ENCODE measurements at regions not wholly inside any gene's neighbourhood (a gene's known extent, or its start where the extent isn't known, plus 50 kb on each side); places are given as distances from the start of the nearest gene placed in this dataset.

DNA sequence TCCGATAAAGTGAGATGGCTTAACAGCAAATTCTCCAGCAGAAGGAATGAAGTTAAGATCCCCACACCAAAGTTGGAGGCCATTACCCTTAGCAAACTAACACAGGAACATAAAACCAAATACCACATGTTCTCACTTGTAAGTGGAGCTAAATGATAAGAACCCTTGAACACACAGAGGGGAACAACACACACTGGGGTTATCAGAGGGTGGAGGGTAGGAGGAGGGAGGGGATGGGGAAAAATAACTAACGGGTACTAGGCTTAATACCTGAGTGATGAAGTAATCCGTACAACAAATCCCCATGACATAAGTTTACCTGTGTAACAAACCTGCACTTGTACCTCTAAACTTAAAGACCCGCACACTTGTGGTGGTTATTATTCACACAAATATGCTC lies 240.4 kb upstream of the NAV3 start:
- DNase-seq (ENCODE audit: low read depth): no peak
- TF ChIP-seq, protein P1, sequence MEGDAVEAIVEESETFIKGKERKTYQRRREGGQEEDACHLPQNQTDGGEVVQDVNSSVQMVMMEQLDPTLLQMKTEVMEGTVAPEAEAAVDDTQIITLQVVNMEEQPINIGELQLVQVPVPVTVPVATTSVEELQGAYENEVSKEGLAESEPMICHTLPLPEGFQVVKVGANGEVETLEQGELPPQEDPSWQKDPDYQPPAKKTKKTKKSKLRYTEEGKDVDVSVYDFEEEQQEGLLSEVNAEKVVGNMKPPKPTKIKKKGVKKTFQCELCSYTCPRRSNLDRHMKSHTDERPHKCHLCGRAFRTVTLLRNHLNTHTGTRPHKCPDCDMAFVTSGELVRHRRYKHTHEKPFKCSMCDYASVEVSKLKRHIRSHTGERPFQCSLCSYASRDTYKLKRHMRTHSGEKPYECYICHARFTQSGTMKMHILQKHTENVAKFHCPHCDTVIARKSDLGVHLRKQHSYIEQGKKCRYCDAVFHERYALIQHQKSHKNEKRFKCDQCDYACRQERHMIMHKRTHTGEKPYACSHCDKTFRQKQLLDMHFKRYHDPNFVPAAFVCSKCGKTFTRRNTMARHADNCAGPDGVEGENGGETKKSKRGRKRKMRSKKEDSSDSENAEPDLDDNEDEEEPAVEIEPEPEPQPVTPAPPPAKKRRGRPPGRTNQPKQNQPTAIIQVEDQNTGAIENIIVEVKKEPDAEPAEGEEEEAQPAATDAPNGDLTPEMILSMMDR (IDR thresholded peaks at IDR 0.05; ENCODE audit: low read depth, low read length, missing control alignments): no peak
- H3K4me3 ChIP-seq (ENCODE audit: low read depth, low read length): no peak overlapping the region

DNA sequence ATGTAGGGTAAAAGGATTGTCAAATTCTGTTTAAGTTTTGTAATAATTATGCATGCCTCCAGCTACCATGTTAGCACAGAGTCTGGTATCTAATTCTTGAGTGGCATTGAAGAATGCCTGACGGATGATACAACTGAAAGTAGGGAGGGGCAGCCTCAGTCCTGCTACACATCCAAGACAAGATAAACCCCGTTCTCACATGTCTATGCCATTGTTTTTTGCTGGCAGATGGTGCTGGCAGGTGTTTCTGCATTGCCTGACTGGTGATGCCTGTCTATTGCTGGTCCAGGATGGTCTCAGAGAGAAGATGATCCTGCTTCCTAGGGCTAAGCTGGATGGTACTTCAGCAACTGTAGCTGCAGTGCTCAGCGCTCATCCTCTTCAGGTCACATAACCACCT lies 245.8 kb upstream of the NAV3 start:
- TF ChIP-seq, protein P1 (IDR thresholded peaks at IDR 0.05; ENCODE audit: low read depth, low read length, missing control alignments): no peak
- no peak for DNase-seq (ENCODE audit: low read depth)
- no peak overlapping the region for H3K4me3 ChIP-seq (ENCODE audit: low read depth, low read length)

DNA sequence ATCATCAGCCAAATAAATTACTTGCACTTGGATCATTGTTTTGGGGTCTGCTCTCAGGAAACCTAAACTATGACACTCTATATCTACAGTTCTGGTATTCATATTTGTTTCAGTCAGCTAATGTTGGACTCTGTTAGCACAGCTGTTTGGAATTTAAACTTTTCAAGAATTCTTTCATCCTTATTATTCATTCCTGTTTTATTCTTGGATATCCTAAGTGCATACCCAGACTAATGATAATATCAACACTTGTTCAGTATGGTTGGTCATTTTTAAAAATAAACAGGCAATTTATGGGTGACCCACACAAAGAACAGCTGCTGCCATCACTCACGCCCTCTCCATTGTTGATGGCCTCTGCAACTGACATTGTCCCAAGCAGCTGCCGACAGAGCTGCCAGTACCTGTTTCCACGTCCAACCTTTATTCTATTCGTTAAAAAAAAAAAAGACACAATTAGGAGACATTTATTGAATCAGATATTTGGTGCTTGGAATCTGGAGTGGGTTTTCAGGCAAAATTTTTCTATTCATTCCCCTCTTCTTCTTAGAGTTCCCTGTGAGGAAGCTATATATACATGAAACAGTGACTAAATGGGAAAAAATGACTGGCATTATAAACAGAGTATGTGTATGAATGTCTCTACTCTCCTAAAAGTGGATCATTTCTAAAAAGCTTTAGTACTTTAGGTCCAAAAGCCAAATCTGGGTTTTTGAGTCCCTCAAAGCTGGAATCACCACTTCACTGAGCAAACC lies 252.1 kb upstream of the NAV3 start:
- TF ChIP-seq, protein P1 (IDR thresholded peaks at IDR 0.05; ENCODE audit: low read depth, low read length, missing control alignments): no peak
- DNase-seq (ENCODE audit: low read depth): no peak
- no peak overlapping the region for H3K4me3 ChIP-seq (ENCODE audit: low read depth, low read length)

DNA sequence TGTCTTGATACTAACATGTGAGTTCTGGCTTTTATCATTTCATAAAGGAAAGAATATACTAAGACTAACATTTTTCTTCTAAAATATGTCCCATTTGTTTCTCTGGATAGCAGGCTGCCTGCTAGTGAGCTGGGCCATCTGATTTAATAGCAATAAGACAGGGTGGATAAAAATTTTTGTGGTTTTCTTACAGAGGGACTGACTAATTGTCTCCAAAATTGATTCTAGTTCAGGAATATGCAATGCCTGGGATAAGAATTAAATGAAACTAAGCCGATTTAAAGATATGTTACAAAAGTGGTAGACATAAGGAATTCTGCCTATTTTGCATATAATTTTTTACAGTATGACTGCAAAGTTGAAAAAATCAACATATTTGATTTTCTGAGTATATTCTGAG lies 252.9 kb upstream of the NAV3 start:
- DNase-seq (ENCODE audit: low read depth): no peak
- TF ChIP-seq, protein P1 (IDR thresholded peaks at IDR 0.05; ENCODE audit: low read depth, low read length, missing control alignments): no peak
- H3K4me3 ChIP-seq (ENCODE audit: low read depth, low read length): no peak overlapping the region

DNA sequence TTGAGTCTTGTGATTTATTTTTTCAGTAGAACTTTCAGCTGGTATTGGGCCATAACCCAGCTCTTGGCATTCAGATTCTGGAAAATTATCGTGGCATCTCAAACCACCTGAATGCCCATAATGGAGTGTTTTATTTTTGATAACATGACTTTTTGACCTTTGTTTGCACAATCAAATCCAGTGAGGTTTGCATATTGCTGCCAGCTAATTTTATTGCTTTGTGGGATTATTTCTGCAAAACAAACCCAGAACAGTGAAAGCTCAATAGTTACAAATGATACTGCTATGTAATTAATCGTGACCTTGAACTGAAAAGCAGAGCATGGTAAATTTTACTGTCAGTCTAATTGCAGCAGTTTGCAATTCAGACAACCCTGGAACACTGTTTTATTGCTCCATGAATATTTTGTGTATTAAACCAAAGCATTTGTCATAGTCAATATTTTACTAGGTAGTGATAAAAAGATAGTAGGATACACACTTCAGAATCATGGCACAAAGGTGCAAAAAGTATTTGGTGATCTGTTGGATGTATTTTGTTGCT lies 255.2 kb upstream of the NAV3 start:
- no peak overlapping the region for H3K4me3 ChIP-seq (ENCODE audit: low read depth, low read length)
- TF ChIP-seq, protein P1 (IDR thresholded peaks at IDR 0.05; ENCODE audit: low read depth, low read length, missing control alignments): no peak
- DNase-seq (ENCODE audit: low read depth): no peak

DNA sequence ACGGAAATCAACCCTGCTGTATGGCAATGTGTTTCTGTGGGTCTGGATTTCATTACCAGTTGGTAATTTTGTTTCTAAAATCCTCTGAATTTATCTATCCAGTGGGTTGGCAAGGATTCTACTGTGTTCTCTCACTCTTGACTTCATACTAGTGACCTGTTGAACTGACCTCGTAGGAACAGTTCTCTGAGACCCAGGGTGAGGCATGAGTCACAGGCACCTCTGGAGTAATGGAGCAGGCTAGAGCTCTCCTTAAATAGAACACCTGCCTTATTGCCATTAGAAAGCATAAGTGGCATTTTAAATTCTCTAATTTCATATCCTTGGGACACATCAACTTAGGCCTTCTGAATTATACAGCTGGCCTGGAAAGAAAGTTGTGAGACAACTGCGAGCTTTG lies 258.3 kb upstream of the NAV3 start:
- DNase-seq (ENCODE audit: low read depth): no peak
- no peak overlapping the region for H3K4me3 ChIP-seq (ENCODE audit: low read depth, low read length)
- TF ChIP-seq, protein P1 (IDR thresholded peaks at IDR 0.05; ENCODE audit: low read depth, low read length, missing control alignments): no peak

DNA sequence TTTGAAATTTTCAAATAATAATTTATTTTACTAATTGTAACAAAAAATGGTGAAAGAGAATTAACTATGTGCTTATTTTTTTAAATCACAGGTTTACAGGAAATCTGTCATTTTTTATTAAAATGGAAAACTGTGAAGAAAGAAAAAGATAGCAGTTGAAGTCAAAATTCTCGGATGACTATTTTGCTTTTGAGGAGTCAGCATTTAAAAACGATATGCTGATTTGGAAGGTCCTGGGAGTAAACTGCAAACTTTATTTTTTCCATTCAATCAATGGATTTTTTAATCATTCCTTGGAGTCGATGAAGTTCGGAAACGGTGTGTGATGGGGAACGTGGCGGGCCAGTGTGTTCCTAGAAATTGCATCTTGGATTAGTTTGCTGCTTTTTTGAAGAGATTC lies 258.9 kb upstream of the NAV3 start:
- no peak overlapping the region for H3K4me3 ChIP-seq (ENCODE audit: low read depth, low read length)
- TF ChIP-seq, protein P1 (IDR thresholded peaks at IDR 0.05; ENCODE audit: low read depth, low read length, missing control alignments): no peak
- DNase-seq (ENCODE audit: low read depth): no peak
